Stimulated activated effector memory CD8-positive, alpha-beta T cell treated with anti-CD3 and anti-CD28 coated beads, Interleukin-12 subunit alpha, Interleukin-12 subunit beta, amount 100 ng/mL, for 72 hours (primary cell): ENCODE measurements at regions not wholly inside any gene's neighbourhood (a gene's known extent, or its start where the extent isn't known, plus 50 kb on each side); places are given as distances from the start of the nearest gene placed in this dataset.

Experiments
- ATAC-seq: fragments of 150-1000 bp; cut with Tn5 transposase; 2 replicates; pipeline ENCODE4 v1.10.0; 2021
- DNase-seq, 2 donors: peaks; one replicate each; pipeline ENCODE4 v3.0.0; 2021 to 2022; ENCODE audit warnings: low spot score in 2 of 2
- H3K27ac Mint-ChIP-seq: one replicate; pipeline ENCODE4 v1.8.0; 2022; ENCODE audit warnings: mild to moderate bottlenecking, mixed read lengths
- H3K36me3 Mint-ChIP-seq: one replicate; pipeline ENCODE4 v1.8.0; 2022; ENCODE audit warnings: mild to moderate bottlenecking, mixed read lengths
- H3K4me1 Mint-ChIP-seq: one replicate; pipeline ENCODE4 v1.8.0; 2022; ENCODE audit warnings: mixed read lengths
- H3K4me3 Mint-ChIP-seq: one replicate; pipeline ENCODE4 v1.8.0; 2022; ENCODE audit warnings: mild to moderate bottlenecking, mixed read lengths
- H3K9me3 Mint-ChIP-seq: one replicate; pipeline ENCODE4 v1.8.0; 2022; ENCODE audit warnings: mixed read lengths

DNA sequence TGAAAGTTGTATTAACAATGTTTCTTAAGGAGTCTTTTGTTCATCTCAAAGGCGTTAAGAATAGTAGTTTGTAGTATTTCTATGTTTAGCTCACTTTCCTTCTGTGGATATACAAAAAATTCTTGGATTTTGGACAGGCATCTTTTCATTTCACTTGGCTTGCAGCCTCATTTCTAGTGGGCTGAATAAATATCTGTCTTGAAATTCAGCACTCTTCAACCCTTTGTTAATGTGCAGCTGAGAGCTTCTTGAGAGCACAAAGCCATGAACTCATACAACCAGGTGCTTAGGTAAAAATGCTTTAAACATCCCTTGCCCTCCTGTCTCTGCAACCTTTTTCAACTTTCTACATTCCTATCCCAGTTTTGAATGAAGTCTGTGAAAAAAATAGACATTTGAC is 1003.2 kb downstream of the C4orf33 start:
- Mint-ChIP-seq H3K4me3 (no peak overlapping the region), H3K27ac (no peak overlapping the region), H3K4me1 (no peaks in the 10 kb centered on the region), H3K9me3 (peaks cover 6% of the 10 kb centered on the region), H3K36me3 (no peaks in the 10 kb centered on the region)
- ATAC-seq, result no peak
- DNase-seq, result no peak

DNA sequence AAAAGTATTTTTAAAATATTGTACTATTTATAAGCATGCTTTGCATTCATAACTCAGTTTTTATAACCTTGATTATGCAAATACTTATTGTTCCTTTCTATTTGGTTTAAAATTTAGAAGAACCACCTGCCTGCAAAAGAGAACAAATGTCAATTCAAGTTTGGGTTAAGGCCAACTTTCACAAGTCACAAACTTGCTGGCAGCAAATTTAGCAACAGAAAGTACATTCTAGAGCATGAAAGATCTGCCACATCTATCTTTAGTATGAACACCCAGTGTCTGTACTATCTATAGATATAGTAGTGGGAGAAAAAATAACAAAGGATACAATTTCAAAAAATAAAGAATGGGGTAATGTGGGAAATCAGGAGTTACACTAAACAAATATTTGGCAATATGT is 1014.2 kb downstream of the C4orf33 start:
- Mint-ChIP-seq H3K27ac (no peak overlapping the region), H3K9me3 (peaks cover 20% of the 10 kb centered on the region), H3K36me3 (no peaks in the 10 kb centered on the region), H3K4me1 (no peaks in the 10 kb centered on the region), H3K4me3 (no peak overlapping the region)
- no peak for DNase-seq
- ATAC-seq, result no peak

DNA sequence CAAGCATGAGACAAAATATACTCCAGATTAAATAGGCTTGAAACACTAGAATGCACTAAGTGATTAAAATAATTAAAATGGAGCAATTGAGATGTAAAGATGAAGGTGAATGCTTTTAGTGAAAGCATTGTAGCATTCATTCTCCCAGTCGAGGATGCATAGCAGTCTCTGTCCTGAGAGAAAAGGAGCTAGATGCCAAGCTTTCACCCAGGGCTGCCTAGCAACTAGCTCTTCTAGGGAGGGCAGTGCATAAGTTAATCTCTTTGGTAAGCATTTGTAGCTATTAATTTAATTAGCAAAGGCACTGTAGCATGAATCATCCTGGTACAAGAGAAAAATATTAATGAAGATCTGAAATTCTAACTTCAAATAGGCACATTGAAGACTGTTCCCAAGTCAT is 1014.8 kb downstream of the C4orf33 start:
- Mint-ChIP-seq H3K4me3 (no peak overlapping the region), H3K4me1 (no peaks in the 10 kb centered on the region), H3K27ac (no peak overlapping the region), H3K9me3 (peaks cover 20% of the 10 kb centered on the region), H3K36me3 (no peaks in the 10 kb centered on the region)
- ATAC-seq, result no peak
- no peak for DNase-seq

DNA sequence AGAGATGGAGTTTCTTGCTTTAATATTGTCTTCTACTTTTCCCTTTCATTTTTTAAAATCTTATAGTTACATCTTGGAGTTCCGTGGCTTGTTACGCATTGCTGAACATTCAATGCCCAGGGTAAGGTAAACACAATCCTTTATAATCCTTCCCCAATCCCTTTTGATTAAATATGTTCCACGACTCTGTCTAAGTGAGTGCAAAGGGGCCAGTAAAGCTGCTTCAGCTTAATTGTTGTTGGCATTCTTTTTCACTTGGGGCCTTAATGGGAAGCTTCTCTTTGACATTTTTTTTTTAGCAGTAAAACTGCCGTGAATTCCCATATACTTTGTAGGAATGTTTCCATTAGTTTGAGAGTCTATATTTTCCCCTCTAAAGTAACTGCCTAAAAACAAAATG is 1028.1 kb downstream of the C4orf33 start:
- Mint-ChIP-seq H3K4me1 (no peaks in the 10 kb centered on the region), H3K9me3 (peaks cover 3% of the 10 kb centered on the region), H3K27ac (no peak overlapping the region), H3K36me3 (no peaks in the 10 kb centered on the region), H3K4me3 (no peak overlapping the region)
- no peak for ATAC-seq
- DNase-seq, result no peak

DNA sequence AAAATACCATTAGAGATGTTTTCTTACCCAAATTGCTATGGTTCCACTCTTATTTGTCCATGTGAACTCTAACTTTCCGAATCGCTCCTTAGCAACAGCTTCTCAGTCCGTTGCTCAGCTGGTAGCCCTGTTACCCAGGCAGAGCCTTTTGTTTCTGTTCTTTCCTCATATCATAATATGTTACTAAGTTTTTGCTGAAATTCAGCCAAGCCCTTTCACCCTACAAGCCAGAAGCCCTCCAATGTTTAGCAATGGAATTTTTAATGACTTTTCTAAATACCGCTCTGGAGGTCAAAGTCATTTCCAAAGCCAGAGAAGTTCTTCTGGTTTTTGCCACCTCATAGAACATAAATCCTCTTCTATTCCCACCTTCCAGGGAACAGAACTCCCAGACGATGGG is 1029.5 kb downstream of the C4orf33 start:
- no peak for DNase-seq
- no peak overlapping the region for H3K27ac Mint-ChIP-seq
- H3K4me1 Mint-ChIP-seq, result no peaks in the 10 kb centered on the region

DNA sequence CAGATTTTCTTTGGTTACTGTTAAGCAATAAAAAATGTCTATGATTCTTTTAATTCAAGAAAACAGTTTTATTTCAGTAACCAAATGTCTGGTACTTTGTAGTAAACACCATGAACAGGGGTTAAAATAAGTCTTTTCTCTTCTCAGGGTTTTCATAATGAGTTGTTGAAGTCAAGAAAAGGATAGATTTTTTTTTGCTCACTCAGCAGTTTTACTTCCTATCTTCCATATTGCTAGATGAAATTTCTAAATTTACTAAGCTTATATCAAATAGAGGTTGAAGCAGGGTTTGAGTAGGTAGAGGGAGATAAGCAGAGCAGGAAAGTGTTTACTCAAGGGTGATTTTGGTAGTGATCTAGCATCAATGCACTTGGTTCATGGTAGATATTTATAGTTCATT is 1031.3 kb downstream of the C4orf33 start:
- ATAC-seq, result no peak
- DNase-seq, result no peak
- H3K36me3 Mint-ChIP-seq, result no peaks in the 10 kb centered on the region
- no peak overlapping the region for H3K4me3 Mint-ChIP-seq
- peaks cover 10% of the 10 kb centered on the region for H3K9me3 Mint-ChIP-seq
- no peak overlapping the region for H3K27ac Mint-ChIP-seq
- no peaks in the 10 kb centered on the region for H3K4me1 Mint-ChIP-seq

More for the DNA sequence above, 1029.5 kb downstream of the C4orf33 start:
- ATAC-seq, result no peak
- Mint-ChIP-seq H3K4me3 (no peak overlapping the region), H3K9me3 (peaks cover 4% of the 10 kb centered on the region), H3K36me3 (no peaks in the 10 kb centered on the region)

DNA sequence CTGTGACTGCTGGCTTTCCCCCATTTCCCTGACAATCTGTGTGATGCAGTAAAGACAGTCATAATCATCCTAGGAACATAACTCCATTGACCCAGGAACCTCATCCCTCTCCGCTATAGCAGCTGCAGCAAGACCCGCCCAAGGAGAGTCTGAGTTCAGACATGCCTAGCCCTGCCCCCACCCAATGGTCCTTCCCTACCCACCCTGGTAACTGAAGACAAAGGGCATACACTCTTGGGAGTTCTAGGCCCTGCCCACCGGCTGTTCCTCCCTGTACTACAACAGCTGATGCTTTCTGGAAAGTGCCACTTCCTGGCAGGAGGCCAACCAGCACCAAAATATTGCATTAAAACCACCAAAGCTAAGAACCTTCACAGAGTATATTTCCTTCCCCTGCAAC is 1035.6 kb downstream of the C4orf33 start:
- DNase-seq, result no peak
- Mint-ChIP-seq H3K27ac (no peak overlapping the region), H3K36me3 (no peaks in the 10 kb centered on the region), H3K4me1 (no peaks in the 10 kb centered on the region), H3K4me3 (no peak overlapping the region), H3K9me3 (peaks cover 15% of the 10 kb centered on the region)
- no peak for ATAC-seq

DNA sequence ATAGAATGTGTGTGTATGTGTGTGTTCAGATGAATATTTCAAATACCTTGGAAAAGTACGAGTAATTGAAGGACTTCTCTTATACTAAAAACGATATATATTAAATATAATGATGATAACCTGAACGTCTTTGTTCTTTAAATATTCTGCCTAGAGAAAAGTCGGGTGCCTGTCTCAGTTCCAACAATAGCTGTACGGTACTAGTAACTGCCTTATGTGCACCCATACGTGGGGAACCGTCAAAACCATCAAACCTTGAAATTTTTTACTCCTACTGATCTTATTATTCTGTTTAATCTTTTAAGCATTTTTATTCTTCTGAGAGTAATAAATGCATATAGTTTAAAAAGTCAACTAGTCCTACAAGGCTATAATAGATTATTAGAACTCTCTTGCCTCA is 1045.7 kb downstream of the C4orf33 start:
- Mint-ChIP-seq H3K4me3 (no peak overlapping the region), H3K27ac (no peak overlapping the region), H3K36me3 (no peaks in the 10 kb centered on the region), H3K9me3 (peaks cover 26% of the 10 kb centered on the region), H3K4me1 (no peaks in the 10 kb centered on the region)
- ATAC-seq (no peak), DNase-seq (no peak)

DNA sequence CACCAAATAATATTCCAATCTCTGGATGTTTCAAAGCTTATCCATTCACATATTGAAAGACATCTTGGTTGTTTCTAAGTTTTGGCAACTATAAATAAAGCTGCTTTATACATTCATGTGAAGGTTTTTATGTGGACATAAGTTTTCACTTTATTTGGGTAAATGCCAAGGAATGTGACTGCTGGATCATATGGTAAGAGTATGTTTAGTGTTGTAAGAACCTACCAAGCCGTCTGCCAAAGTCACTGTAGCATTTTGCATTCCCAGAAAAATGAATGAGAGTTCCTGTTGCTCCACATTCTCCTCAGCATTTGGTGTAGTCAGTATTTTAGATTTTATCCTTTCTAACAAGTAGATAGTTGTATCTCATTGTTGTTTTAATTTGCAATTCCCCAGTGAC is 1047.7 kb downstream of the C4orf33 start:
- ATAC-seq, result no peak
- Mint-ChIP-seq H3K4me3 (no peak overlapping the region), H3K9me3 (peaks cover 31% of the 10 kb centered on the region), H3K36me3 (no peaks in the 10 kb centered on the region), H3K4me1 (no peaks in the 10 kb centered on the region), H3K27ac (no peak overlapping the region)
- DNase-seq, result no peak

DNA sequence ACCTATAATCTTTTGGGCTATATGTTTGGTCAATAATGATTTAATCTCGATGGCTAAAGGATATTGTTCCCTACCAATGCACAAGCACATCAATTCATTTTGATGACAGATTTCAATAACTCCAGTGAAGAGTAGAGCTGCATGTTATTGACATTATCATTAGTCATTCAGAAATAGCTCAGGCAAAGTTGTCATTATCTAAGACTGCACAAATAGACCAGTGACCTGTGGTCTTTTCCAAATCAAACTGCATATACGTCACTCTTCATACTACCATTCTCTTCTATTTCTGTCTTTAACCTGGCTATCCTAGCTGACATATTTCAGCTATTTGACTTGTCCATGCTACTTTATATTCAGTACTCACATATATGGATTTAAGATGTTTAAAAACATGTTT is 1050.8 kb downstream of the C4orf33 start:
- Mint-ChIP-seq H3K9me3 (peaks cover 34% of the 10 kb centered on the region), H3K36me3 (no peaks in the 10 kb centered on the region), H3K4me1 (no peaks in the 10 kb centered on the region), H3K4me3 (no peak overlapping the region), H3K27ac (no peak overlapping the region)
- DNase-seq, result no peak
- ATAC-seq, result no peak

DNA sequence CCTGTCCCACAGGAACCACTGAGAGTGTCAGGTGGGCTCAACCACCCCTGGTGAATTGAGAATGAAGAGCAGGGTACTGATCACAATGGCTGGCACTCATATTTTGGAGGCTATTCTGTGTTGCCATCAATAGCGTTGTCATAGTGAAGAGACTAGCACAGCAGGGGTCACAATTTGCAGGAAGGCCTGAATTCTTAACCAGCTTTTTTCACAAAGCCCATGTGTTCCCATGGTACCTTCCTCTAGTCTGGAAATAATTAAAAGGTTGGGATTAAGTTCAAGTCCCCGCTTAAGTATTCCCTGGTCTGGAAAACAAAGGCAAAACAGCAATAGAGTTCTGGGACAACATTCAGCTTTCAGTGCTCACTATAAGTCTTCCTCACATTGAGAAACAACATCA is 1051.7 kb downstream of the C4orf33 start:
- no peak for DNase-seq
- Mint-ChIP-seq H3K4me1 (no peaks in the 10 kb centered on the region), H3K27ac (no peak overlapping the region), H3K9me3 (peaks cover 27% of the 10 kb centered on the region), H3K4me3 (no peak overlapping the region), H3K36me3 (no peaks in the 10 kb centered on the region)
- ATAC-seq, result no peak

DNA sequence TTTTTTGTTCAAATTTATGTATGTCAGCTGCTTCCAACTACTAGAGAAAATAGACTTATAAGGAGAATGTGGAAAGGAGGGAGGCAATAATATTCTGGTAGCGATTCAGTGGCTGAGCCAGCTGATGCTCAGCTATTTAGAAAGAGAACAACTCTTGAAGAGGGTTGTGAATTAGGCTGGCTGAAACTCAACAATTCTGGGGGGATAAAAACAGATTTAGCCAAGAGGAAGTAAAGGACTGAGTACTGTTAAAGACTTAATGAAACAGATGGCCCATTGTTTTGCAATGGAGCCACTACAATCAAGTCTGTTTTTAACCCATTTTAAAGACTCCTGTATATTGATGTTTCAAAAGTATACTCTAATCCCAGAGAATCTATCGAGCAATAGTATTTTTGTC is 1058.9 kb downstream of the C4orf33 start:
- ATAC-seq (no peak), DNase-seq (no peak)
- H3K36me3 Mint-ChIP-seq, result no peaks in the 10 kb centered on the region
- H3K4me3 Mint-ChIP-seq, result no peak overlapping the region
- H3K4me1 Mint-ChIP-seq, result no peaks in the 10 kb centered on the region
- no peak overlapping the region for H3K27ac Mint-ChIP-seq
- H3K9me3 Mint-ChIP-seq, result peaks cover 25% of the 10 kb centered on the region

DNA sequence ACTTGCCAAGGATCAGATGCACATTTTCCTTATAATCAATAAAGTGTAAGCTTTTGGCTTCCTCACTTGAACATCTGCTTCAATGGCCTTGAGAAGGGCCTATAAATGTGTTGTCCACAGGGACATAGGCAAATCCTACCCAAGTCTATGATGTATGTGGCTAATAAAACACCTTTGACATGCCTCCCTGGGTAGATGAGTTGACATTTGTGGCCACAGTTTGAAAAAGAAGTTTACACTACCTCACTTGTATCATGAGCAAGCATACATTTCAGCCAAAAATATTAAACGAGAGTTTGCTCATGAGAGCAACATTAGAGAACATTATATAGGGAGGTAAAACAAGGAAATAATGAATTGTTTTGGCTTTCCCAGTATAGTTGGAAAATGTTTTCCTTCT is 1067.7 kb downstream of the C4orf33 start:
- H3K4me1 Mint-ChIP-seq, result no peaks in the 10 kb centered on the region

DNA sequence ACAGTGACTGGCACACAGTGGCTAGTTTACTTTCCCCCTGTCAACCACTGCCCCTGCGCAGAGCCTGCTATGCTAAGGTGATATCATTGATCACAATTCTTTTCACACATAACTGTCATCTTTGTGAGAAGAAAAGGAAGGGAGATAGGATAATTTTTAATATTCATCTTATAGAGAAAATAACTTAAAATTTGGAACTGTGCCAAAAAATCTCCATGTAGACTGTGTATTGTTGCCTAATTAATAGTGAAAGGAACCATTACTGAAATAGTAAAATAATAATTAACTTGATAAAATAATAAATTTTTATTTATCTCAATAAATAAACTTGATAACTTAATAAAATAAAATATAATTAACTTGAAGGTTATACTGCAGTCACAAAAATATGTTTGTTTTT is 1069.4 kb downstream of the C4orf33 start:
- Mint-ChIP-seq H3K36me3 (no peaks in the 10 kb centered on the region), H3K4me1 (no peaks in the 10 kb centered on the region), H3K4me3 (no peak overlapping the region), H3K27ac (no peak overlapping the region), H3K9me3 (peaks cover 19% of the 10 kb centered on the region)
- no peak for DNase-seq
- ATAC-seq, result no peak

More for the DNA sequence above, 1067.7 kb downstream of the C4orf33 start:
- Mint-ChIP-seq H3K9me3 (peaks cover 16% of the 10 kb centered on the region), H3K27ac (no peak overlapping the region), H3K4me3 (no peak overlapping the region), H3K36me3 (no peaks in the 10 kb centered on the region)
- ATAC-seq, result no peak
- no peak for DNase-seq

DNA sequence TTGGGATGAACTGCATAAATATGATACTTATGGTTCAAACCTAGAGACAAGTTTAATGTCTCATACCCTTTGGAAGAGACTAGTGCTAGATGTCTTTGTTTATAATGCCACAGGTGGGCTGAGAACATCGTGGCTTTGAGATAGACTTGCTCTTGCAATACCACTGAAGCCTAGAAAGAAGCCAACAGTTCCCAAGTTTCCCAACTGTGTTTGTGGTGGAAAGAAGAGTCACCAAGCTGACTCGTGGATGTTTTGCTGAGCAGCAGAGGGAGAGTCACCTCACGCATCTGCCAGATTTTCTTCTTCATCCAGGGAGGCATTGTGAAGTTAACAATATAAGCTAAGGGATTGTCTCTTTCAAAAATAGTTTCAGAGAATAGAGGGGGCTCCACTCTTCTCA is 1076.2 kb downstream of the C4orf33 start:
- Mint-ChIP-seq H3K27ac (no peak overlapping the region), H3K9me3 (peaks cover 13% of the 10 kb centered on the region), H3K4me1 (no peaks in the 10 kb centered on the region), H3K4me3 (no peak overlapping the region), H3K36me3 (no peaks in the 10 kb centered on the region)
- DNase-seq (no peak), ATAC-seq (no peak)

DNA sequence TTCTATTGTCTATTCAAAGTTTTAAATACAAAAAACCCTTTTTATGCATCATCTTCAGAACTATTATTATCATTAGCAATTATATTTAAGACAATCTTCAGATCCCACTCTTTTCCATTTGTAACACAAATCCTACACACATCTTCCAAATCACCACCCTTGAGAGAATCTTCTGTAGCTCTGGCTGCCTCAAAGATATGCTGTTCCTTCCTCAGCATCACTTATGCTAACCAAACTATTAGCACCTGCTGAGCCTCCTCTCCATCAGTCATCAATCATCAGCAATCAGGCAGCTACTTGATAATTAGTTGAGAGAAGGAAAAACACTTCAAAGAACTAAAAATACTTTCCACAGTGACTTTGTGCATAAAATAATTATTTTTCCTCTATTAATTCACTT is 1082.2 kb downstream of the C4orf33 start:
- Mint-ChIP-seq H3K4me1 (no peaks in the 10 kb centered on the region), H3K4me3 (no peak overlapping the region)
- DNase-seq, result no peak

DNA sequence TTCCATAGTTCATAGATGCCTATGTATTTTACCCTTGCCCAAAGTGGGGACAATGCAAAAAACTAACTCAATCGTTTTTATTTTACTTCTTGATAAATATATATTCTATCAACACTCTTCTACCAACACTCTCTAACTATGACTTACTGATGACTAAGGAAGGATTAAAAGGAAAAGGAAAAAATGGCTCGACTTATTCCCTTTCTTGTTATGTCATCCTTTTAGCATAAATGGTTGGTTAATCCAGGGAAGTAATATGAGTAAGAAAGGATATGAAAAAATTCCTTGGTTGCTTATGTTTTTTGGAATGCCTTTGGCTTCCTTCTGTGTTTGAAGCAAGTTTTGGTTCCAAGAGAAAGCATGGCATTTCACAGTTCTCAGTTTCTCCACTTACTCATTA is 1087.1 kb downstream of the C4orf33 start:
- Mint-ChIP-seq H3K4me1 (no peaks in the 10 kb centered on the region), H3K9me3 (peaks cover 6% of the 10 kb centered on the region), H3K27ac (no peak overlapping the region), H3K36me3 (no peaks in the 10 kb centered on the region), H3K4me3 (no peak overlapping the region)
- DNase-seq (no peak), ATAC-seq (no peak)

More for the DNA sequence above, 1082.2 kb downstream of the C4orf33 start:
- ATAC-seq, result no peak
- H3K27ac Mint-ChIP-seq, result no peak overlapping the region
- H3K9me3 Mint-ChIP-seq, result peaks cover 6% of the 10 kb centered on the region
- H3K36me3 Mint-ChIP-seq, result no peaks in the 10 kb centered on the region
